Ishikawa (cell line): ENCODE measurements at regions not wholly inside any gene's neighbourhood (a gene's known extent, or its start where the extent isn't known, plus 50 kb on each side); places are given as distances from the start of the nearest gene placed in this dataset.

Source experiments
- CEBPB ChIP-seq: IDR thresholded peaks from 2 replicates; pipeline ENCODE4 v1.6.1; 2012
- EGR1 ChIP-seq: IDR thresholded peaks from 2 replicates; pipeline ENCODE4 v1.6.1; 2012
- EP300 ChIP-seq: IDR thresholded peaks from 2 replicates; pipeline ENCODE4 v1.6.1; 2012; ENCODE audit warnings: borderline replicate concordance
- RAD21 ChIP-seq: IDR thresholded peaks from 2 replicates; pipeline ENCODE4 v1.6.1; 2012; ENCODE audit warnings: low read depth
- TAF1 ChIP-seq: IDR thresholded peaks from 2 replicates; pipeline ENCODE4 v1.6.1; 2012; ENCODE audit warnings: low read depth, mild to moderate bottlenecking
- ZBTB7A ChIP-seq: IDR thresholded peaks from 2 replicates; pipeline ENCODE4 v1.6.1; 2012; ENCODE audit warnings: low read depth

DNA sequence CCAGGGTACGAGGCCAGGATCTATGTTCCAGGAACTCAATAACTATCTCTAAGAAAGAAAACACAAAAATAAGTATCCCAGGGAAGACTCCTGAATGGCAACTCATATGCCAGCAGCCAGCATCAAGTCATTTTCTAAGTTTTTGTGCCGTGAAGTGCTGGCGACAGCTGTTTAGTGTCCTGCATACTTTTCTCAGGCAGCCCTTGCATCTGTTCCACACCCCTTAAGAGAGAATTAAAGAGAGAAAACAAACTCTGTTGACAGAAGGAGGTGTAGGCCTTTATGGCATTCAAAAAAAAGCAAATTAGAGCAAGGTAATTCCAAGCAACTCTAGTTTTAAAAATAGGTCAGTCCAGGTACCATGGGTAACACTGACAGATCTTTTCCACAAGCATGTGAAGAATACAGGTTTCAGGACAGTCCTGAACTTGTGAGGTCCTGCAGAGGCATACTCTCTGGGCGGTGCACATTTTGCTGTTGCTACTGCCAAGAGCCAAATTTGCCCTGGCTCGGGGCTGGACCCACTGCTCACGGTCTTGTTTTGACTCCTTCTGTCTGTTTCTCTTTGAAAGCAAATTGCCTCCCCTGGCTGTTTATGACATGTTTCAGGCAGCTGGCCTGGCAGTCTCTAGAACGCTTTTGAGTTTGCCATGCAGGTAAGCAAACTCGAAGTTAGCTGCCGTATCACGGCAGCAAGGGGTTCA is 252.1 kb upstream of the ADAMTS9 start:
- TF ChIP-seq CEBPB (no peak), RAD21 (no peak), TAF1 (no peak), ZBTB7A (no peak), EGR1 (no peak), EP300 (no peak)
